ENCODE measurements at regions not wholly inside any gene's neighbourhood (a gene's known extent, or its start where the extent isn't known, plus 50 kb on each side); places are given as distances from the start of the nearest gene placed in this dataset.

GRCh38 chr3:189466004-189466403 lies 165.2 kb upstream of the TP63 start:
- peaks cover 6% of the 10 kb centered on the region for H3K4me1 Mint-ChIP-seq
- H3K36me3 Mint-ChIP-seq = no peaks in the 10 kb centered on the region
- H3K27ac Mint-ChIP-seq = no peak overlapping the region
- H3K4me3 Mint-ChIP-seq = no peak overlapping the region
- H3K27me3 Mint-ChIP-seq (ENCODE audit: low read depth) = no peaks in the 10 kb centered on the region
- ATAC-seq = no peak
- H3K9me3 Mint-ChIP-seq = no peaks in the 10 kb centered on the region
- ChIA-PET CTCF (no interaction called here), POLR2A (no interaction called here)
- TF ChIP-seq STAT6 (CRISPR knock-in tag; conservative IDR thresholded peaks at IDR 0.05; ENCODE audit: low read depth) (no peak), GTF2I (CRISPR knock-in tag; conservative IDR thresholded peaks at IDR 0.05) (no peak), NFE2L1 (CRISPR knock-in tag; IDR thresholded peaks at IDR 0.05) (no peak), CTCF (IDR thresholded peaks at IDR 0.05) (no peak), RORB (CRISPR knock-in tag; IDR thresholded peaks at IDR 0.05) (no peak), PREB (CRISPR knock-in tag; IDR thresholded peaks at IDR 0.05; ENCODE audit: borderline replicate concordance) (no peak), ZNF425 (CRISPR knock-in tag; conservative IDR thresholded peaks at IDR 0.05) (no peak)
- DNase-seq (ENCODE audit: low spot score) = no peak

GRCh38 chr3:189467451-189467850 lies 163.7 kb upstream of the TP63 start:
- H3K27me3 Mint-ChIP-seq (ENCODE audit: low read depth) = no peaks in the 10 kb centered on the region
- H3K9me3 Mint-ChIP-seq = no peaks in the 10 kb centered on the region
- H3K27ac Mint-ChIP-seq = no peak overlapping the region
- peaks cover 4% of the 10 kb centered on the region for H3K4me1 Mint-ChIP-seq
- no peak overlapping the region for H3K4me3 Mint-ChIP-seq
- ChIA-PET POLR2A (no interaction called here), CTCF (no interaction called here)
- DNase-seq (ENCODE audit: low spot score) = no peak
- TF ChIP-seq ZSCAN18 (CRISPR knock-in tag; IDR thresholded peaks at IDR 0.05) (no peak), ZNF263 (CRISPR knock-in tag; IDR thresholded peaks at IDR 0.05; ENCODE audit: low read depth) (no peak)
- no peak for ATAC-seq
- H3K36me3 Mint-ChIP-seq = no peaks in the 10 kb centered on the region

GRCh38 chr3:189474944-189475343 lies 156.2 kb upstream of the TP63 start:
- H3K4me3 Mint-ChIP-seq = no peak overlapping the region
- POLR2A ChIA-PET = no interaction called here
- no peaks in the 10 kb centered on the region for H3K4me1 Mint-ChIP-seq
- TF ChIP-seq GTF2I (CRISPR knock-in tag; conservative IDR thresholded peaks at IDR 0.05) (no peak), ZNF425 (CRISPR knock-in tag; conservative IDR thresholded peaks at IDR 0.05) (no peak), TEAD4 (CRISPR knock-in tag; IDR thresholded peaks at IDR 0.05) (no peak), ESRRA (CRISPR knock-in tag; IDR thresholded peaks at IDR 0.05; ENCODE audit: borderline replicate concordance) (no peak), PRDM15 (CRISPR knock-in tag; IDR thresholded peaks at IDR 0.05) (no peak), OVOL2 (CRISPR knock-in tag; IDR thresholded peaks at IDR 0.05; ENCODE audit: borderline replicate concordance) (no peak), ZMAT4 (CRISPR knock-in tag; IDR thresholded peaks at IDR 0.05) (no peak), ZNF263 (CRISPR knock-in tag; IDR thresholded peaks at IDR 0.05; ENCODE audit: low read depth) (no peak), NFE2L1 (CRISPR knock-in tag; IDR thresholded peaks at IDR 0.05) (no peak), MXD4 (CRISPR knock-in tag; IDR thresholded peaks at IDR 0.05; ENCODE audit: borderline replicate concordance) (no peak)
- H3K27me3 Mint-ChIP-seq (ENCODE audit: low read depth) = no peaks in the 10 kb centered on the region
- DNase-seq (ENCODE audit: low spot score) (no peak), ATAC-seq (no peak)
- H3K27ac Mint-ChIP-seq = no peak overlapping the region
- CTCF ChIA-PET = interaction anchor here (0.6 to 0.7 kb wide), 2 partner anchors 306 to 331 kb away, joined by 3 to 6 read pairs; no protein-coding TSS in a partner anchor
- H3K36me3 Mint-ChIP-seq = no peaks in the 10 kb centered on the region
- no peaks in the 10 kb centered on the region for H3K9me3 Mint-ChIP-seq

Measured in WTC11 (cell line).